GM21390 (cell line): ENCODE measurements at regions not wholly inside any gene's neighbourhood (a gene's known extent, or its start where the extent isn't known, plus 50 kb on each side); places are given as distances from the start of the nearest gene placed in this dataset.
"Not testable (repeated sequence)": the region's sequence is repeated elsewhere in the genome, so short reads cannot be mapped to it uniquely, and the experiment has no call there.

Source experiments
- ATAC-seq: cut with Tn5 transposase; IDR thresholded peaks from one replicate; pipeline ENCODE4 v1.9.1; 2021; ENCODE audit not compliant: unreplicated experiment

- no peak for ATAC-seq
Observed at GRCh38 chr5:163248871-163249270, 188.5 kb upstream of the CCNG1 start.

GRCh38 chr5:163252950-163253349 lies 184.4 kb upstream of the CCNG1 start:
- ATAC-seq, result no peak

- ATAC-seq, result no peak
Observed at GRCh38 chr5:163259495-163259894, 177.9 kb upstream of the CCNG1 start.

GRCh38 chr5:163260471-163260870 lies 176.9 kb upstream of the CCNG1 start:
- ATAC-seq, result no peak

GRCh38 chr5:163260961-163261360 lies 176.4 kb upstream of the CCNG1 start:
- no peak for ATAC-seq

GRCh38 chr5:163261647-163262269 lies 175.6 kb upstream of the CCNG1 start:
- no peak for ATAC-seq

- ATAC-seq, result not testable (repeated sequence)
Observed at GRCh38 chr5:163266249-163266648, 171.1 kb upstream of the CCNG1 start.

- no peak for ATAC-seq
Observed at GRCh38 chr5:163269624-163270023, 167.8 kb upstream of the CCNG1 start.

- ATAC-seq, result no peak
Observed at GRCh38 chr5:163276466-163276865, 160.9 kb upstream of the CCNG1 start.

- ATAC-seq, result not testable (repeated sequence)
Observed at GRCh38 chr5:163280897-163281296, 156.5 kb upstream of the CCNG1 start.

GRCh38 chr5:163281512-163281911 lies 155.9 kb upstream of the CCNG1 start:
- ATAC-seq, result no peak

- no peak for ATAC-seq
Observed at GRCh38 chr5:163293836-163294235, 143.6 kb upstream of the CCNG1 start.

GRCh38 chr5:163303718-163304117 lies 133.7 kb upstream of the CCNG1 start:
- no peak for ATAC-seq

GRCh38 chr5:163305655-163306054 lies 131.7 kb upstream of the CCNG1 start:
- ATAC-seq, result no peak

- ATAC-seq, result no peak
Observed at GRCh38 chr5:163306421-163306820, 131.0 kb upstream of the CCNG1 start.

GRCh38 chr5:163309914-163310313 lies 127.5 kb upstream of the CCNG1 start:
- ATAC-seq, result no peak

- no peak for ATAC-seq
Observed at GRCh38 chr5:163310997-163311396, 126.4 kb upstream of the CCNG1 start.

GRCh38 chr5:163312598-163312997 lies 124.8 kb upstream of the CCNG1 start:
- no peak for ATAC-seq

- not testable (repeated sequence) for ATAC-seq
Observed at GRCh38 chr5:163313049-163313448, 124.3 kb upstream of the CCNG1 start.

GRCh38 chr5:163316374-163316773 lies 121.0 kb upstream of the CCNG1 start:
- not testable (repeated sequence) for ATAC-seq

- no peak for ATAC-seq
Observed at GRCh38 chr5:163318707-163319106, 118.7 kb upstream of the CCNG1 start.

- no peak for ATAC-seq
Observed at GRCh38 chr5:163321511-163321910, 115.9 kb upstream of the CCNG1 start.
